LNCAP (cell line): ENCODE measurements at regions not wholly inside any gene's neighbourhood (a gene's known extent, or its start where the extent isn't known, plus 50 kb on each side); places are given as distances from the start of the nearest gene placed in this dataset.
A peak's percentile ranks its signal among the peaks of the same experiment; 100 is the strongest.

Experiments
- CTCF ChIP-seq: fragments of 450-650 bp; IDR thresholded peaks from 2 replicates; pipeline ENCODE4 v1.5.1; 2017; ENCODE audit warnings: mild to moderate bottlenecking

- no peak for TF ChIP-seq CTCF
Measured at GRCh38 chr20:12827816-12828385, 180.9 kb upstream of the SPTLC3 start.

- no peak for TF ChIP-seq CTCF
Measured at GRCh38 chr20:12829170-12829569, 179.6 kb upstream of the SPTLC3 start.

GRCh38 chr20:12833861-12834260, 174.9 kb upstream of the SPTLC3 start:
- TF ChIP-seq CTCF, result no peak

GRCh38 chr20:12835999-12836398, 172.8 kb upstream of the SPTLC3 start:
- TF ChIP-seq CTCF, result no peak

- no peak for TF ChIP-seq CTCF
Measured at GRCh38 chr20:12837646-12838045, 171.1 kb upstream of the SPTLC3 start.

GRCh38 chr20:12838261-12838866, 170.4 kb upstream of the SPTLC3 start:
- TF ChIP-seq CTCF, result peak; percentile 74

- no peak for TF ChIP-seq CTCF
Measured at GRCh38 chr20:12847872-12848271, 160.9 kb upstream of the SPTLC3 start.
